T-helper 2 cell (primary cell): ENCODE measurements at regions not wholly inside any gene's neighbourhood (a gene's known extent, or its start where the extent isn't known, plus 50 kb on each side); places are given as distances from the start of the nearest gene placed in this dataset.
"Not testable (repeated sequence)": the region's sequence is repeated elsewhere in the genome, so short reads cannot be mapped to it uniquely, and the experiment has no call there.

Source experiments
- DNase-seq, 5 experiments: peaks; one replicate each; pipeline versions ENCODE4 v3.0.0 to v3.0.0-alpha.2; 2012 to 2022

GRCh38 chr12:8282181-8282580, 54.8 kb upstream of the FAM90A1 start:
- not testable (repeated sequence) for DNase-seq

DNA sequence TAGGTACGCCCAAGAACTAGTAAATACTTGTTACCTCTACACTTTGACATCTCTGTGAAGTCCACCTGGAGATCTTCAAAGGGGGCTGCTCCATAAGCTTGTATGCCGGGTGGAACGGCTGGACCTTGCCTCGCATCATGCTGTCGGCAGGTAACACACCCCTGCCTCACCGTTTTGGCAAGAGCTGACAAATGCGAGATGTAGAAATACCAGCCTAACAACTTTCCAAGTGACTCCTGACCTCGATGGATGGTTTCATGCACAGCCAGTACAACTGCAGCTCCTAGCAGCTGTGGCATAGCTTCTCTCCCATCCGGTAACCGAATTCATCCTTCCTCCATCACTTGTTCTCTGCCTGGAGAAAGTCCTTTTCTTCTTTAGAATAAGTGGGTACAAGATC, 58.3 kb upstream of the FAM90A1 start:
- DNase-seq, result not testable (repeated sequence)

- DNase-seq, result not testable (repeated sequence)
These were observed 64.3 kb upstream of the FAM90A1 start for GRCh38 chr12:8291764-8292163.

DNA sequence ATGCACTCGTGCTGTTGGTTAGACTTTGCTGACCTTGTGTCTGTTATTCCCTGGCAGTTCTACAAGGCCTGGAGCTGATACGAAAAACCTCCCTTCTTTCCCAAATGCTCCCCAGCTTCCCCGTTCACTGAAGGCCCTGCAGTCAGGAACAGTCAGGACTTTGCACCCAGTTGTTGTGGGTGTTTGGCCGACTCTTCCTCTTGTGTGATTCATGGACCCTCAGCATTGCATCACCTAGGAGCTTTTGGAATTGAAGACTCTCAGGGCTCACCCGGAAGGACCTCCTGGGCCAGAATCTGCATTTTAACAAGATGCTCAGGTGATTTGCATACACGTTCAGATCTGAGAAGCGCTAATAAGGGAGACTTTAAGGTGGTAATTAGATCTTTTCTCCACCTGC, 67.2 kb upstream of the FAM90A1 start:
- DNase-seq, result not testable (repeated sequence)

GRCh38 chr12:8308611-8309010, 81.2 kb upstream of the FAM90A1 start:
- not testable (repeated sequence) for DNase-seq

DNA sequence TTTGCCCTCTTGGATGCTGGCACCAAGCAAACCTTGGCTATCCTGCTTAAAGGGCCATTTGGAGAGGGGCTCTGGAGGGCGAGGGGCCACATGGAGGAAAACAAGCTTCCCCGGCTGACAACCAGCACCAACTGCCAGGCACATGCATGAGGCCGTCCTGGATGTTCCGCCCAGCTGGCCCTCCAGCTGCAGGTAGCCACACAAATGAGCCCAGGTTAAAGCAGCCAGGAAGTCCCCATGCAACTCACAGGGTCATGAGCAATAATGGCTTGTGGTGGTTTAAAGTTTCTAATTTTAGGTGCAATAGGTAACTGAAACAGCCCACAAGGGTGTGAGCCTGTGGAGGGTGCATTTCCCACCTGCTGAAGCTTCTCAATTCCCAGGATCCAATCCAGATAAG, 88.6 kb upstream of the FAM90A1 start:
- DNase-seq, result not testable (repeated sequence)

- not testable (repeated sequence) for DNase-seq
These were observed 90.3 kb upstream of the FAM90A1 start for GRCh38 chr12:8317675-8318074.

DNA sequence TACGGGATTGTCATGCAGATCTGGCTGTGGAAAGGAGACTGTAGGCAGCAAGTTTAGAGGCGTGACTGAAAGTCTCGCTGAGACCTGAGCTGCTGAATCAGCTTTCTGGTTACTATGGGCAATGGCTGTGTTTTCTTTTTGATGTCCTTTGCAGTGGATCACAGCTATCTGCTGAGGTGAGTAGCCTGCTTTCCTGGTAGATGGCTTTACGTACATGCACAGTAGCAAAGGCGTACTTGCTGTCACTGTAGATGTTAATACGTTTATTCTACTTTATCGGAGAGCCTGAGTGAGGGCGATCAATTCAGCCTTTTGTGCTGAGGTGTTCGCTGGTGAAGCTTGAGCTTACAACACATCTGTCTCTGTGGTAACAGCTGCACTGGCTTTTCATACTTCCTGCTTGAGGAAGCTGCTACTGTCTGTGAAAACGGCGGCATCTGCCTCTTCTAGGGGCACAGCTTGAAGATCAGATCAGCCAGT, 92.9 kb upstream of the FAM90A1 start:
- DNase-seq, result peak in 4 of 5 experiments; percentile 2 to 85 (median 30)

GRCh38 chr12:8320791-8321370, 93.5 kb upstream of the FAM90A1 start:
- peak in 1 of 5 experiments; percentile 4 for DNase-seq

GRCh38 chr12:8325145-8325839, 97.9 kb upstream of the FAM90A1 start:
- not testable (repeated sequence) for DNase-seq

GRCh38 chr12:8328835-8329234, 101.4 kb upstream of the FAM90A1 start:
- not testable (repeated sequence) for DNase-seq

- not testable (repeated sequence) for DNase-seq
These were observed 105.0 kb upstream of the FAM90A1 start for GRCh38 chr12:8332373-8332772.

DNA sequence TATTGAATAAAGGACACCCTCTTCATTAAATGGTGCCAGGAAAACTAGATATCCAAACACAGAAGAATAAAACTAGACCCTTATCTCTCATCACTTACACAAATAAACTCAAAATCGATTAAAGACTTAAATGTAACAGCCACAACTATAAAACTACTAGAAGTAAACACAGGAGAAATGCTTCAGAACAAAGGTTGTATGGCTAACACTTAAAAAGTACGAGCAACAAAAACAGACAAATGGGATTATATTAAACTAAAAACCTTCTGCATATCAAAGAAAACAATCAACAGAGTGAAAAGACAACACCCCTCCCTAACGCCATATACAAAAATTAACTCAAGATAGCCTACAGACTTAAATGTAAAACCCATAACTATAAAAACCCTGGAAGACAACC, 104.7 kb upstream of the CLEC6A start:
- not testable (repeated sequence) for DNase-seq

- DNase-seq, result not testable (repeated sequence)
These were observed 101.0 kb upstream of the CLEC6A start for GRCh38 chr12:8354741-8355140.

DNA sequence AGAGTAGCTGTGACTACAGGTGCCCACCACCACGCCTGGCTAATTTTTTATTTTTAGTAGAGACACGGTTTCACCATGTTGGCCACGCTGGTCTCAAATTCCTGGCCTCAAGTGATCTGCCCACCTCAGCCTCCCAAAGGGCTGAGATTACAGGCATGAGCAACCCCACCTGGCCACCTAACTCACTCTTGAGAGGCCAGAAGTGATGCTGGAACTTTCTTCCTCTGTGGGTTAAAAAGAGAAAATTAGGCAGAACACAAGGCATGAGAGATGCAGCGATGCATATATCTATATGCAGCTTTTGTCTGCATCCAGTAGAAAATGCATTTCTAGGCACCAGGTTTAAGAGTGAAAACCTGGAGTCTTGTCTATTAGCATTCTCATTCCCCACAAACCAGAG, 100.2 kb upstream of the CLEC6A start:
- not testable (repeated sequence) for DNase-seq

- DNase-seq, result not testable (repeated sequence)
These were observed 82.0 kb upstream of the CLEC6A start for GRCh38 chr12:8373744-8374143.

GRCh38 chr12:8375122-8375521, 80.6 kb upstream of the CLEC6A start:
- DNase-seq, result not testable (repeated sequence)

GRCh38 chr12:8377756-8378155, 78.0 kb upstream of the CLEC6A start:
- DNase-seq, result not testable (repeated sequence)

DNA sequence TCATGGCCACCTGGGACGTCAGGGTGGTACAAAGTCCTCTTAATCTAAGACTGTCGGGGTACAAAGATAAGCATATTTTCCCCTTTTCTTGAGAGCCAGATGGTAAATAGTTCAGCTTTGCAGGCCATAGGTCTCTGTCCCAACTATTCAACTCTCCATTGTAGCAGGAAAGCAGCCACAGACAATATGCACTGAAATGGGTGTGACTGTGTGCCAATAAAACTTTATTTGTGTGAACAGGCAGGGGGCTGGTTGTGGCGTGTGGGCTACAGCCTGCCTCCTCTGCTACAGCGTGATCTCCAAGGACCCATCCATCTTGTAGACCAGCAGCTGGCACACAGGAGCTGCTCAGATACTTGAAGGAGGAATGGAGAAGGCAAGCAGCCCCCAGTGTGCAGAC, 73.2 kb upstream of the CLEC6A start:
- not testable (repeated sequence) for DNase-seq

GRCh38 chr12:8384686-8385085, 71.1 kb upstream of the CLEC6A start:
- DNase-seq, result not testable (repeated sequence)

GRCh38 chr12:8385431-8385830, 70.3 kb upstream of the CLEC6A start:
- not testable (repeated sequence) for DNase-seq

DNA sequence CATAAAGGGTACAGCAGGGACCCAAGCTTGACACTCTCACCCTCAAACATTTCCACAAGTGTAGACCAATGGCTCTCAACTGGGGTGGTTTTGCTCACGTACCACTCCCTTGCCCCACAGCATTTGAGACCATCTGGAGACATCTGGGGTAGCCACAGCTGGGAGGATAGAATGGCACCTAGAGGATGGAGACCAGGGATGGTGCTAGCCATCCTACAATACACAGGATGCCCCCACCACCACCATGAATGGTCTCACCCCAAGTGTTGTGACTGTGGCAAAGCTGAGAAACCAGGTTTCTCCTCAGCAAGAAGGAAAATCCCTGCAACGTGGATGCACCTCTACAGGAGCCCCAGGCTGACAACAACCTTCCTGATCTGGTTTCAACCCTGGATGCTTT, 69.1 kb upstream of the CLEC6A start:
- not testable (repeated sequence) for DNase-seq

GRCh38 chr12:8389296-8389695, 66.5 kb upstream of the CLEC6A start:
- DNase-seq, result not testable (repeated sequence)
